GM18861 (cell line): ENCODE measurements at regions not wholly inside any gene's neighbourhood (a gene's known extent, or its start where the extent isn't known, plus 50 kb on each side); places are given as distances from the start of the nearest gene placed in this dataset.

Experiments
- ATAC-seq: cut with Tn5 transposase; IDR thresholded peaks from one replicate; pipeline ENCODE4 v1.9.1; 2021; ENCODE audit not compliant: unreplicated experiment

DNA sequence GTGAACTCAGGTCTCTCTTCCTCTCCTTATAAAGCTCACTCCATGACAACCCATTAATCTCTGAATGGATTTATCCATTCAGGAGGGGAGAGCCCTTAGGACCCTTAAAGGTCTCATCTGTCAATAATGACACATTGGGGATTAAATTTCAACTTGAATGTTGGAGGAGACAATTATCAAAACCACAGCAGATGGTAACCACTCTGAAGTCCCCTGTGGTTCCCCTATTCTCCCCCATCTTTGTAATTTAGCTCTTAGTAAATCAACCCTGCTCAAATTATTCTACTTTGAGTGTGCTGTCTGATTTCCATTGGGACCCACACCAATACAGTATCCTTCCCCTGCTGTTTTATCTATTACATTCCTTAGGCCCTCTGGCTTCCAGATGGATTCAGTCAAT lies 72.0 kb upstream of the RAI14 start:
- ATAC-seq = no peak

DNA sequence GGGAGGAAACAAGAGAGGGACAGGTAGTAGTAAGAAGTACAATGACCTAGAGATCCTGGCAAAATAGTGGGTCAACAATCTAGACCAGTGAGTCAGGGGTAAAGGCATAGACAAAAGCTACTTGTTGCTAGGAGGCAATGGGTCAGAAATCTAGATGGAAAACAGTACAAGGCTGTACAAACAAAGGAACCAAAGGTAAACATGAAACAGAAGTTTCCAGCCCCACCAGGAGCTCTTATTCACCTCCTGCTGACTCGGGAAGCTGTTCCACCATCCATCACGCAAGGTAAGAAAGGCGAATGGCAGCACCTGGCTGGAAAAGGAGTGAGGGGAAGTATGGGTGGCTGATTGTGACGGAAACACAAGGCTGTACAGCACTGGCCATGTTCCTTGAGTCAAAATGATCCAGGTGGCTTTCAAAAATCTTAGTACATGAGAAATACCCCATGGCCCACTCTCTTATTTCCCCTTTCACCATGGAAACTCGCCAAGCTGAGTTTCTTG lies 70.5 kb upstream of the RAI14 start:
- ATAC-seq = no peak

DNA sequence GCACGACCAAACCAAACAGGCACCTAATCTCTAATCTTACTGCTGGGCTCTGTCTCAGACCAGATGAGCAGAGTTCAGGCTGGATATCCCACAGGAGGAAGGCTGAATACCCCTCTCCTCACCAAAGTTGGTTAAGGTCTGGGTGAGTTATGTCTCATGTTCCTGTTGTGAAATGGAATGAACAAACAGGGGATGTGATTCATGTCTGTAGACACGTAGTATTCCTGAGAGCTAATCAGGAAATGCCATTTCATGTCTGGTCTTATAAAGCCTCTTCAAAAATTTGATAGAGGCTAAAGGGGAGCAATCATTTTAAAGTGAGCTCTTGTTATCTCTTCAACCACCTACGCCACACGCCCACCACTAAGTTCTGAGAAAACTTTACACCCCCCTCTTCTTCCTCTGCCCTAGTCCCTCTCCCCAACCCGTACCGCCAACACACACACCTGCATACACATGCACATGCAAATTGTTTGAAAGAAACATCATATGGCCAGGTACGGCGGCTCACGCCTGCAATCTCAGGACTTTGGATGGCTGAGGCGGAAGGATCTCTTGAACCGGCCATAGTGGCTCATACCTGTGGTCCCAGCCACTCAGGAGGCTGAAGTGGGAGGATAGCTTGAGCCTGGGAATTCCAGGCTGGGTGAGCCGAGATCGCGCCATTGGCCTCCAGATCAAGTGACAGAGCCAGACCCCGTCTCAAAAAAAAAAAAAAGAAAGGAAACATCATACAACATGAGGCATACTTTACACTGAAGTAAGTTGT lies 69.8 kb upstream of the RAI14 start:
- no peak for ATAC-seq

DNA sequence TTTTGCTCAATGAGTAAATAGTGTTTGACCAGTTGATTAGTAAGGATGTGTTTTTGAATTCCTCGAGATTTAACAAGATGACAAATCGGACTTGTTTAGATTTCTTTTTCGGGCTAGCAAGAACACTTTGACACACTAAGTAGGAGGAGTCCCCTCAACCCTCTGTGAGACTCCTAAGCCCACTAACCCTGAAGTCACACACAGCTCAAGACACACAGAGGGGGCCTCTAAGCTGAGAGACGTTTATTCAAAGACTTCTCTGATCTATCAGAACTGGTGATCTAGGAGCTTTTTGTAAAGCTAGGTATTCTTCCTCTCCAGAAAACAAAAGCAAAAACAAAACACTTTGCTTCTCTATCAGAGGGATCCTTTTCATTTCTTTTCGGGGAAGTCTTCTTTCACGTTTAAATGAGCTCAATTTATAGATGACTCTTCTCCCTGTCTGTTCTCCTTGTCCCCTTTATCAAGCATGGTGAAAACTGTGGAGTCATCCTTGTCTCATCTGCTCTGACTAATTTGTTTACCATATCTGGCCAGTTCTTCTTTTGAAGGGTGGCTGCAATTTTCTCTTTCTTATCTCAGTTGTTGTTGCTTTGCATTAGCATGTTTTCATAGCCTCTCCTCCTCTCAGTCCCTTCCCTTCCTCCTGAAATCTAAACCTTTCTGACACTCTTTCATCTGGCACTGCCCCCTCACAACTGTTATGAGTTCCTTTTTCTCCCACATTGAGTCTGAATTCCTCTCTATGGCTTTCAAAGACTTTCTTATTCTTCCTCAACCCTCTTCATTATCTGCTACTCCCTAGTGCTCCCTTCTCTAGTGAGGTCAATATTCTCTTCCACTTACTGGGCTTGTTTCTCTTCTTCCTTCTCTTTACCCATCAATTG lies 68.5 kb upstream of the RAI14 start:
- no peak for ATAC-seq

DNA sequence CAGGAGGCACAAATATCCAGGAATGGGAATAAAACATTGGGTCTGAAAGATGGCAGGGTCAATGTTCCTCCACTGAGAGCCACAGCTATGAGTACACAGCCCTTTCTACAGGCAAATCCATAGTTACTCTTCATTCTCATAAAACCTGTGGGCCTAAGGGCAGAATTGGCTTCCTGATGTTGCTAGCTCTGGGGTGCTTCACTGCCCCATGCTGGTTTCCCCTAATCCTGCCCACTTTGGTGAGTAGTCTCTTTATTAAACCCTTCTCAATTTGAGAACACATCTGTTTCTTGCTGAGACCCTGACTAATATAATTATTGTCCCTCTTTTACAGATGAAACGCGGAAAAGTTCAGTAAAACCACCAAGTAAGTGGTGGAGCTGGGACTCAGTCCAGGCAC lies 66.3 kb upstream of the RAI14 start:
- ATAC-seq = no peak

DNA sequence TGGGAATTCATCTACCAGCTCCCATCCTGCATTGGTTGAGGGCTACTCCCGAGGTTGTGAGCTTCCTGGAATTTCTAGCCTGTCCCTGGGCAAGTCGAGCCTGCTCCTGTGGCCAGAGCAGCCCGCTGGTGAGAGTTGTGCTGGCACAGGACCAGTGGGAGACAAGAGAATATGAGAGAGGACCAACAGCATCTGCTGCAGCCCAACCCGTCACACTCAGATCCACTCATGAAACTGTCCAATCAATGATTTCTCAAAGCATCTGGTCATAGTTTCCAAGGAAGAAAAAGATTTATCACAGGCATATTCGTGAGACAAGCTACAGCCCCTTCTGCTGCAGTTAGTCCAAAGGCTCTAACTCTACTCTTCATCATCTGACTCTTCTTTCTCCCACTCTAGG lies 64.4 kb upstream of the RAI14 start:
- no peak for ATAC-seq

DNA sequence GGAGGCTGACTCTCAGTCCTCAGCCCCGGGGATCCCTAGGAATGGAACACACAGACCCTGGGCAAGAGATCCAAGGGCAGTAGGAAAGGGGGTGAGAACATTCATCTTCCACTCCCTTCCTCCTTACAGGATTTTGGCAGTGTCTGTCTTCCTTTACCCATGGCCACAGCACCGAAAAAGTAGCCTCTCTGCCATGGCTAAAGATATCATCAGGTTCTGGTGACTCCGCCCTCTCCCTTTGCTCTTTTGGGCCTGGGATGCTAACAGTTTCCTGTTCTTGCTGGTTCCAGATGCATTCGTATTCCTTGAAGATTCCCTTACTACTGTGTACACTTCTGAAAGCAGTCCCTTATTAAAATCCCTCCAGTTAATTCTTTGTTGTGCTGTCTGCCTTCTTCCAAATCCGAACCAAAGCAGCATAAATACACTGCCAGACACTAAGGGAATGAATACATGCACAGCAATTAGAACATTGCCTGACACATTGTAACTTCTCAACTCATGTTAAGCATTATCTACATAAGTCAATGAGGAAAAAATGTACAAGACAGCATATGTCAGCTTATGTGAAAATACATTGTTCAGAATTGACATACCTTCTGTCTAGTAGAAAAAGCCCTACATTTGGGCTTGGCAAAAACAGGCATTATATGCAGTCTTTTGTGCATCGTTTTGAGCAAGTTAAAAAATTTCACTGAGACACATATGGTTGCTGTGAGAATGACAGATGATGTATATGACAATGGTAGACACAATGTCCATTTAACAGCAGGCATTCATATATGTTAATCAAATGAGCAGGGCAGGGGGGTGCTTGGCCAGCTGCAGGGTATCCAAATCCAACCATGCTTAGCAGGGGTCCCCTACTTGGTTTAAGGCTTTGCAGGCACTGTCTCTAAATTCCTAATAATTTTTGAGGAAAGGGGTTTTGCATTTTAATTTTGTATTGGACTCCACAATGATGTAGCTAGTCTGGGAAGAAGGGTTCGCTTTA lies 58.8 kb upstream of the RAI14 start:
- ATAC-seq = no peak

DNA sequence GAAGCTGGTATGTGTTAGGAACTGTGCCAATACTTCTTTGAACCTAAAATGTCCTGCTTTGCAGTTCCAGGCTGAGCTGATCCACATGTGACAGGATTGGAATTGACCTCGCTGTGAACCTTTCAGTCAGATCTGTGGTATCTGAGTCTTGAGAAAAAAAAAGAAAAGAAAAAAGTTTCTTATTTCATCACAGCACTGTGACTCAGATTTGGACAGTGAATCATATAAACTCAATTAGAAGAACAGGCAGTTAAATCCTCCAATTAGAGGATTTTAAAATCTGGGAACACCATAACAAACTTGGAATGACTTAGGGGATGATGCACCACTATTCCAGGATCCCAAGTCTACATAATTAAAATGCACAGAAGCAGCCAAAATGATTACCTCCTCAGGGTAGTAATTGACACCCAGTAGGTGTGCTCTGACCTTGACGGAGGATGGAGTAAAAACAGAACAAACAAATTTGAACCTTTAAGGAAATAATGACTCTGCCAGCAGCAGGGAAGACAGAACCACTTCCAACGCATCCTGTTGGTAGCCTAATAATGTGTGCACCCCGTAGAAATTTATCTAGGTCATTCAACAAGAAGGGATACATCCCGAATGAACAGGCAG lies 57.8 kb upstream of the RAI14 start:
- no peak for ATAC-seq

DNA sequence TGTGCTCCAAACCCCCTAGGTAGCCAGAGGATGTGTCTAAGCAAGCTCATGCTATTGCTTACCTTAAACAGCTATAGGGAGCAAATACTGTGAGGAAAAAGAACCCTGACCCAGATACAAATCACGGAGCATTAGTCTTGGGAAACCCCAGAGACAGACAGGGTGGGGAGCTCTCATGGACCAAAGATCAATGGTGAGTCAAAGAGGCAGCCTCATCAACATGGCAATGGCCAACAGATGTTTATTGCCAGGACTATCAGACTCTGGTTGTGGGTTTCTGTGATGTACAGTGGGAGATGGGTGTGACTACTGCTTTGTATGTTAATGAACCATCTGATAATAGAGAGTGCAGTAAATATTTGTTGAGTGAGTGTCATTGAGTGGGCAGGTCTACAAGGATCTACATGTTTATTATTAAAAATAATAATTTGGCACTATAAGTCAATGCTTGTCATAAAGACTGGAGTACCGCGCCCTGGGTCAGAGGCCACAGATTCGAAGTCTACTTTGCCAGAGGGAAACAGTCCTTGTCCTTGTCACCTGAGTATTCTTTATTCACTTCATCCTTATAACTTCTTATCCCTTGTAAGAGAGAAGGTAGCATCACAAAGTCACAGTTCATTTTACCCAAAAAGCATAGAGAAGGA lies 56.5 kb upstream of the RAI14 start:
- ATAC-seq = no peak

DNA sequence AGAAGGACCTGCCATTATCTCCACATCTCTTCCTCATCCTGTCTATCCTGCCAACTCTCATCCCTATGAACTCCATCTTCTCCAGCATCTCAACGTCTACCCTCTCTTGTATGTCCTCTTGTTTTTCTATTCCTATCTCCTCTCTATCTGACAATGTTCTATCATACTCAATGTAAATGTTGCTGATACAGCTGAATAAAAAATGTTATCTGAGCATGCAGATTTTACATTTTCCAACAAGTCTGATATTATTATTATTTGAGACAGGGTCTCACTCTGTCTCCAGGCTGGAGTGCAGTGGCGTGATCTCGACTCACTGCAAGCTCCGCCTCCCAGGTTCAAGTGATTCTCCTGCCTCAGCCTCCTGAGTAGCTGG lies 56.0 kb upstream of the RAI14 start:
- no peak for ATAC-seq

DNA sequence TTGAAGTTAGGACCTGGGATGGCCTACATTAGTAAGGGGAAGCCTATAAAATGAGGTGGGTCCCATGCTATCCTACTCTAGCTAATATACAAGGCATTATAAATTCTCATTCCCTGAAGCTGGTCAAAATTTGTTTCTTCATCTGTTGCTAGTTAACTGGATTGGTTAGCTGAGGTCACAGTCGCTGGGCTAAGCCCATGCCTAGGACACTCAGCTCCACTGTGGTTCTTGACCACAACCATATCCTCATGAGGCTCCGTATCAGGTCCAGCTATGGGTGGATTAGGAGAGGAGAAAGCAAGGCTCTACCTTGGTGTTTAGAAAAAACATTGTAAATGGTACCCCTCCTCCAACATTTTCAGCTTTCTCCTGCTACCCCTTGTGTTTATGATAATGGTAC lies 52.8 kb upstream of the RAI14 start:
- ATAC-seq = no peak

DNA sequence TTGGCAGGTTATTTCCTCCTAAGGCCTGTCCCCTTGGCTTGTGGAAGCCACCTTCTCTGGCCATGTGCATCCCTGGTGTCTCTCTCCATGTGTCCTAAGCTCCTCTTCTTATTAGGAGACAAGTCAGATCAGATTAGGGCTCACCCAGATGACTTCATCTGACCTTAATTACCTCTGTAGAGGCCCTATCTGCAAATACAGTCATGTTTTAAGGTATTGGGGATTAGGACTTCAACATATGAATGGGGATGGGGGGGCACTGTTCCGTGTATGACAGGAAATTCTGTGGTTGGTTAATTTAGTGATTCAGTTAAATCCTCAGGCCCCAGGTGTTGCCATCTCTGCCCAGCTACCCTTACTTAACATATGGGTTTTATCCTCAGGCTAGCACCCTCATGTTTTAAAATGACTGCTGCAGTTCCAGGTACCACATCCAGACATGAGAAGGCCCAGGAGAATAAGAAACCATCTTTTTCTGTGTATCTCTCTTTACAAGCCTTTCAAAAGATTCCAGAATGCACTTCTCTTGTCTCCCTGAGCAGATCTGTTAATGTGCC lies 51.9 kb upstream of the RAI14 start:
- no peak for ATAC-seq

DNA sequence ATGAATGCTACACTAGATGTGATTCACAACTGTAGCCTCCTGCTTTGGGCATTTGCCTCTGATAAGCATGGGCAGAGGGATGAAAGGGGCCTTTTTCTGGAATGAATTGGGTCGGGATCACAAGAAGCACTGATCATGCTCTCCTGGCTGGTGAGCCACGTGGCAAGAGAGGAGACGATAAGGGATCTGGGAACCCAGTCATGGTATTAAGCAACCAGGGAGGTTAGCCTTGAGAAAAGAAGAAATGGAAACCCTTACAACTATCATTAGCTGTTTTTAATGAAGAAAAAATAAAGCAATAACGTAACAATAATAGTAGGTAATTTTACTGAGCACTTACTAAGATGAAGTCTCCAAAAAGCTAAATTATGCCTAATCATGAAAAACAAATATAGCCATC lies 50.0 kb upstream of the RAI14 start:
- ATAC-seq = no peak
